Activated T-cell treated with anti-CD3 and anti-CD28 coated beads, Interleukin-2, amount 50 U/mL, for 24 hours (primary cell): ENCODE measurements at regions not wholly inside any gene's neighbourhood (a gene's known extent, or its start where the extent isn't known, plus 50 kb on each side); places are given as distances from the start of the nearest gene placed in this dataset.

Experiments
- DNase-seq: peaks from one replicate; pipeline ENCODE4 v3.0.0-alpha.2; 2020
- H3K27ac Mint-ChIP-seq: 2 replicates; pipeline ENCODE4 v1.8.0; 2020; ENCODE audit warnings: mild to moderate bottlenecking, mixed read lengths
- H3K27me3 Mint-ChIP-seq: 2 replicates; pipeline ENCODE4 v1.8.0; 2020; ENCODE audit warnings: mixed read lengths
- H3K36me3 Mint-ChIP-seq: 2 replicates; pipeline ENCODE4 v1.8.0; 2020; ENCODE audit warnings: low read depth, mixed read lengths
- H3K4me1 Mint-ChIP-seq: 2 replicates; pipeline ENCODE4 v1.8.0; 2020; ENCODE audit warnings: low read depth, mixed read lengths
- H3K4me3 Mint-ChIP-seq: 2 replicates; pipeline ENCODE4 v1.8.0; 2020; ENCODE audit warnings: mild to moderate bottlenecking, moderate library complexity, mixed read lengths
- H3K9me3 Mint-ChIP-seq: 2 replicates; pipeline ENCODE4 v1.8.0; 2020; ENCODE audit warnings: mixed read lengths

- H3K4me1 Mint-ChIP-seq: peaks cover 44% of the 10 kb centered on the region
- H3K27me3 Mint-ChIP-seq: no peaks in the 10 kb centered on the region
- H3K27ac Mint-ChIP-seq: peak overlapping the region; percentile 23
- peaks cover 15% of the 10 kb centered on the region for H3K9me3 Mint-ChIP-seq
- DNase-seq: peak; percentile 42
- H3K4me3 Mint-ChIP-seq: no peak overlapping the region
- peaks cover 3% of the 10 kb centered on the region for H3K36me3 Mint-ChIP-seq
Observed at GRCh38 chr3:59456852-59457485, 407.1 kb upstream of the CFAP20DC start.

GRCh38 chr3:59451800-59452746, 402.2 kb upstream of the CFAP20DC start:
- Mint-ChIP-seq H3K36me3 (peaks cover 7% of the 10 kb centered on the region), H3K27me3 (no peaks in the 10 kb centered on the region), H3K9me3 (peaks cover 17% of the 10 kb centered on the region), H3K4me3 (peak overlapping the region; percentile 55), H3K4me1 (peaks cover 80% of the 10 kb centered on the region), H3K27ac (peak overlapping the region; percentile 97)
- no peak for DNase-seq

GRCh38 chr3:59450946-59451763, 401.3 kb upstream of the CFAP20DC start:
- Mint-ChIP-seq H3K27me3 (no peaks in the 10 kb centered on the region), H3K4me1 (peaks cover 80% of the 10 kb centered on the region), H3K36me3 (peaks cover 7% of the 10 kb centered on the region), H3K9me3 (peaks cover 17% of the 10 kb centered on the region), H3K27ac (peak overlapping the region; percentile 97), H3K4me3 (peak overlapping the region; percentile 55)
- peak; percentile 71 for DNase-seq

- H3K4me3 Mint-ChIP-seq: peak overlapping the region; percentile 55
- peaks cover 9% of the 10 kb centered on the region for H3K36me3 Mint-ChIP-seq
- peaks cover 17% of the 10 kb centered on the region for H3K9me3 Mint-ChIP-seq
- H3K4me1 Mint-ChIP-seq: peaks cover 86% of the 10 kb centered on the region
- no peak for DNase-seq
- no peaks in the 10 kb centered on the region for H3K27me3 Mint-ChIP-seq
- peak overlapping the region; percentile 97 for H3K27ac Mint-ChIP-seq
Observed at GRCh38 chr3:59450437-59450836, 400.6 kb upstream of the CFAP20DC start.

GRCh38 chr3:59446775-59447465, 397.1 kb upstream of the CFAP20DC start:
- no peaks in the 10 kb centered on the region for H3K27me3 Mint-ChIP-seq
- peaks cover 11% of the 10 kb centered on the region for H3K9me3 Mint-ChIP-seq
- peaks cover 6% of the 10 kb centered on the region for H3K36me3 Mint-ChIP-seq
- H3K4me1 Mint-ChIP-seq: peaks cover 92% of the 10 kb centered on the region
- no peak overlapping the region for H3K27ac Mint-ChIP-seq
- H3K4me3 Mint-ChIP-seq: no peak overlapping the region
- no peak for DNase-seq

- Mint-ChIP-seq H3K4me3 (no peak overlapping the region), H3K9me3 (peaks cover 8% of the 10 kb centered on the region), H3K27ac (peak overlapping the region; percentile 91), H3K4me1 (peaks cover 75% of the 10 kb centered on the region), H3K27me3 (no peaks in the 10 kb centered on the region), H3K36me3 (peaks cover 5% of the 10 kb centered on the region)
- DNase-seq: no peak
Observed at GRCh38 chr3:59444676-59445075, 394.9 kb upstream of the CFAP20DC start.

- Mint-ChIP-seq H3K4me3 (peak overlapping the region; percentile 63), H3K27me3 (no peaks in the 10 kb centered on the region), H3K4me1 (peaks cover 72% of the 10 kb centered on the region), H3K36me3 (peaks cover 5% of the 10 kb centered on the region), H3K27ac (peak overlapping the region; percentile 91), H3K9me3 (peaks cover 8% of the 10 kb centered on the region)
- no peak for DNase-seq
Observed at GRCh38 chr3:59444294-59444671, 394.5 kb upstream of the CFAP20DC start.

GRCh38 chr3:59443618-59444293, 393.9 kb upstream of the CFAP20DC start:
- peaks cover 66% of the 10 kb centered on the region for H3K4me1 Mint-ChIP-seq
- peaks cover 5% of the 10 kb centered on the region for H3K36me3 Mint-ChIP-seq
- peak overlapping the region; percentile 91 for H3K27ac Mint-ChIP-seq
- H3K9me3 Mint-ChIP-seq: peaks cover 8% of the 10 kb centered on the region
- H3K4me3 Mint-ChIP-seq: peak overlapping the region; percentile 63
- DNase-seq: no peak
- no peaks in the 10 kb centered on the region for H3K27me3 Mint-ChIP-seq

GRCh38 chr3:59442046-59442445, 392.2 kb upstream of the CFAP20DC start:
- Mint-ChIP-seq H3K36me3 (peaks cover 2% of the 10 kb centered on the region), H3K4me3 (no peak overlapping the region), H3K9me3 (no peaks in the 10 kb centered on the region), H3K27ac (no peak overlapping the region), H3K4me1 (peaks cover 51% of the 10 kb centered on the region), H3K27me3 (no peaks in the 10 kb centered on the region)
- no peak for DNase-seq

- H3K36me3 Mint-ChIP-seq: no peaks in the 10 kb centered on the region
- H3K27ac Mint-ChIP-seq: no peak overlapping the region
- H3K4me3 Mint-ChIP-seq: no peak overlapping the region
- peaks cover 46% of the 10 kb centered on the region for H3K4me1 Mint-ChIP-seq
- no peaks in the 10 kb centered on the region for H3K9me3 Mint-ChIP-seq
- H3K27me3 Mint-ChIP-seq: no peaks in the 10 kb centered on the region
- DNase-seq: no peak
Observed at GRCh38 chr3:59440285-59441028, 390.6 kb upstream of the CFAP20DC start.

- Mint-ChIP-seq H3K27ac (no peak overlapping the region), H3K9me3 (peaks cover 7% of the 10 kb centered on the region), H3K36me3 (peaks cover 2% of the 10 kb centered on the region), H3K27me3 (no peaks in the 10 kb centered on the region), H3K4me3 (no peak overlapping the region), H3K4me1 (peaks cover 28% of the 10 kb centered on the region)
- DNase-seq: no peak
Observed at GRCh38 chr3:59438492-59438891, 388.7 kb upstream of the CFAP20DC start.

- Mint-ChIP-seq H3K27ac (no peak overlapping the region), H3K27me3 (no peaks in the 10 kb centered on the region), H3K36me3 (peaks cover 2% of the 10 kb centered on the region), H3K9me3 (peaks cover 14% of the 10 kb centered on the region), H3K4me3 (no peak overlapping the region), H3K4me1 (peaks cover 15% of the 10 kb centered on the region)
- no peak for DNase-seq
Observed at GRCh38 chr3:59436164-59436958, 386.5 kb upstream of the CFAP20DC start.
